Activated B cell treated with CpG ODN at 0.5 μM for 24 hours (primary cell): ENCODE measurements at regions not wholly inside any gene's neighbourhood (a gene's known extent, or its start where the extent isn't known, plus 50 kb on each side); places are given as distances from the start of the nearest gene placed in this dataset.

ENCODE experiments used
- ATAC-seq: fragments of 200-7000 bp; cut with Tn5 transposase; one replicate; pipeline ENCODE4 v1.10.0; 2021; ENCODE audit warnings: low read depth, mild to moderate bottlenecking, moderate library complexity
- CTCF ChIA-PET: fragments of 350-600 bp; sonication (Branson Sonifier 250); formaldehyde crosslinking; loops from one replicate; lab custom pipeline; 2021; ENCODE audit warnings: antibody characterized with exemption; lab: Charles Lee
- POLR2A ChIA-PET: fragments of 350-600 bp; sonication (Branson Sonifier 250); formaldehyde crosslinking; loops from one replicate; lab custom pipeline; 2021; ENCODE audit warnings: antibody characterized with exemption; lab: Charles Lee
- DNase-seq: peaks from one replicate; pipeline ENCODE4 v3.0.0; 2022
- H3K27ac Mint-ChIP-seq: one replicate; pipeline ENCODE4 v1.8.0; 2020; ENCODE audit warnings: mixed read lengths
- H3K27me3 Mint-ChIP-seq: one replicate; pipeline ENCODE4 v1.8.0; 2021; ENCODE audit warnings: mixed read lengths
- H3K36me3 Mint-ChIP-seq: one replicate; pipeline ENCODE4 v1.8.0; 2021; ENCODE audit warnings: low read depth, mixed read lengths
- H3K4me1 Mint-ChIP-seq: one replicate; pipeline ENCODE4 v1.8.0; 2021; ENCODE audit warnings: mixed read lengths
- H3K4me3 Mint-ChIP-seq: one replicate; pipeline ENCODE4 v1.8.0; 2020; ENCODE audit warnings: mild to moderate bottlenecking, mixed read lengths
- H3K9me3 Mint-ChIP-seq: one replicate; pipeline ENCODE4 v1.8.0; 2020; ENCODE audit warnings: mixed read lengths
- CTCF ChIP-seq: fragments of 200-600 bp; IDR thresholded peaks from one replicate; pipeline ENCODE4 v1.8.0; 2022; ENCODE audit warnings: antibody characterized with exemption, mild to moderate bottlenecking
- intact Hi-C: fragments of 100-400 bp; cut with micrococcal nuclease; formaldehyde crosslinking; loops from one replicate; pipeline ENCODE4 v1.15.1; 2024

- CTCF ChIA-PET: no interaction called here
- Mint-ChIP-seq H3K27me3 (no peaks in the 10 kb centered on the region), H3K4me3 (no peak overlapping the region), H3K27ac (no peak overlapping the region), H3K36me3 (no peaks in the 10 kb centered on the region), H3K4me1 (no peaks in the 10 kb centered on the region), H3K9me3 (peaks cover 4% of the 10 kb centered on the region)
- DNase-seq (no peak), ATAC-seq (no peak)
- no peak for TF ChIP-seq CTCF
- POLR2A ChIA-PET: no interaction called here
- intact Hi-C loops: no loop called here
Measured at GRCh38 chr6:77063494-77063893, 399.8 kb downstream of the HTR1B start.

- H3K27me3 Mint-ChIP-seq: no peaks in the 10 kb centered on the region
- POLR2A ChIA-PET: no interaction called here
- no peak for DNase-seq
- H3K4me3 Mint-ChIP-seq: no peak overlapping the region
- CTCF ChIA-PET: no interaction called here
- intact Hi-C loops: no loop called here
- H3K9me3 Mint-ChIP-seq: peaks cover 10% of the 10 kb centered on the region
- no peaks in the 10 kb centered on the region for H3K36me3 Mint-ChIP-seq
- no peak for TF ChIP-seq CTCF
- no peaks in the 10 kb centered on the region for H3K4me1 Mint-ChIP-seq
- no peak overlapping the region for H3K27ac Mint-ChIP-seq
- no peak for ATAC-seq
Measured at GRCh38 chr6:77055711-77056110, 407.6 kb downstream of the HTR1B start.

GRCh38 chr6:77040568-77041195, 422.6 kb downstream of the HTR1B start:
- ChIA-PET POLR2A (no interaction called here), CTCF (no interaction called here)
- H3K4me1 Mint-ChIP-seq: no peaks in the 10 kb centered on the region
- H3K9me3 Mint-ChIP-seq: peaks cover 22% of the 10 kb centered on the region
- DNase-seq (no peak), ATAC-seq (no peak)
- intact Hi-C loops: no loop called here
- TF ChIP-seq CTCF: no peak
- no peak overlapping the region for H3K27ac Mint-ChIP-seq
- H3K27me3 Mint-ChIP-seq: no peaks in the 10 kb centered on the region
- H3K36me3 Mint-ChIP-seq: no peaks in the 10 kb centered on the region
- no peak overlapping the region for H3K4me3 Mint-ChIP-seq

- Mint-ChIP-seq H3K27me3 (no peaks in the 10 kb centered on the region), H3K4me3 (no peak overlapping the region), H3K9me3 (peaks cover 28% of the 10 kb centered on the region), H3K27ac (no peak overlapping the region), H3K36me3 (no peaks in the 10 kb centered on the region), H3K4me1 (no peaks in the 10 kb centered on the region)
- intact Hi-C loops: no loop called here
- no peak for TF ChIP-seq CTCF
- DNase-seq: no peak
- ChIA-PET POLR2A (no interaction called here), CTCF (no interaction called here)
- ATAC-seq: no peak
Measured at GRCh38 chr6:77038807-77039206, 424.5 kb downstream of the HTR1B start.

- H3K27ac Mint-ChIP-seq: no peak overlapping the region
- no peak overlapping the region for H3K4me3 Mint-ChIP-seq
- CTCF ChIA-PET: no interaction called here
- H3K36me3 Mint-ChIP-seq: no peaks in the 10 kb centered on the region
- TF ChIP-seq CTCF: no peak
- no peaks in the 10 kb centered on the region for H3K4me1 Mint-ChIP-seq
- DNase-seq (no peak), ATAC-seq (no peak)
- POLR2A ChIA-PET: no interaction called here
- H3K9me3 Mint-ChIP-seq: peaks cover 28% of the 10 kb centered on the region
- intact Hi-C loops: no loop called here
- H3K27me3 Mint-ChIP-seq: no peaks in the 10 kb centered on the region
Measured at GRCh38 chr6:77037439-77037838, 425.9 kb downstream of the HTR1B start.
